ENCODE measurements at regions not wholly inside any gene's neighbourhood (a gene's known extent, or its start where the extent isn't known, plus 50 kb on each side); places are given as distances from the start of the nearest gene placed in this dataset.

DNA sequence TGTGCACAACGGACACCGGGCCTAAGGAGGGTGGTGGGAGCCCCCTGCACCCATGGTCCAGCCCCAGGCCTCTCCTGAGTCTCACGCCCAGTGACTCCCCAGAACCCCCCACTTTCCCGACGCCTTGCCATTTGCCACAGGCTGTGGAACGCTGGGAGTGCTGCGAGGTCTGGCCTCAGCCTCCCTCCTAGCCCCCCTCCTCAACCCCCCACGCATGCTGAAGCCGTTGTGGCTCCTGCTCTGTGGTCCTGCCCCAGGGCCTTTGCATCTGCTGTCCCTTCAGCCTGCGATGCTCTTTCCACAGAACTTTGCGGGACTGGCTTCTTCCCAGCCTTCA is 226.0 kb upstream of the GSE1 start:
- TF ChIP-seq, protein P1, sequence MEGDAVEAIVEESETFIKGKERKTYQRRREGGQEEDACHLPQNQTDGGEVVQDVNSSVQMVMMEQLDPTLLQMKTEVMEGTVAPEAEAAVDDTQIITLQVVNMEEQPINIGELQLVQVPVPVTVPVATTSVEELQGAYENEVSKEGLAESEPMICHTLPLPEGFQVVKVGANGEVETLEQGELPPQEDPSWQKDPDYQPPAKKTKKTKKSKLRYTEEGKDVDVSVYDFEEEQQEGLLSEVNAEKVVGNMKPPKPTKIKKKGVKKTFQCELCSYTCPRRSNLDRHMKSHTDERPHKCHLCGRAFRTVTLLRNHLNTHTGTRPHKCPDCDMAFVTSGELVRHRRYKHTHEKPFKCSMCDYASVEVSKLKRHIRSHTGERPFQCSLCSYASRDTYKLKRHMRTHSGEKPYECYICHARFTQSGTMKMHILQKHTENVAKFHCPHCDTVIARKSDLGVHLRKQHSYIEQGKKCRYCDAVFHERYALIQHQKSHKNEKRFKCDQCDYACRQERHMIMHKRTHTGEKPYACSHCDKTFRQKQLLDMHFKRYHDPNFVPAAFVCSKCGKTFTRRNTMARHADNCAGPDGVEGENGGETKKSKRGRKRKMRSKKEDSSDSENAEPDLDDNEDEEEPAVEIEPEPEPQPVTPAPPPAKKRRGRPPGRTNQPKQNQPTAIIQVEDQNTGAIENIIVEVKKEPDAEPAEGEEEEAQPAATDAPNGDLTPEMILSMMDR (IDR thresholded peaks at IDR 0.05; ENCODE audit: insufficient read depth, low read depth, low read length): no peak
- no peak for TF ChIP-seq EZH2 (IDR thresholded peaks at IDR 0.05; ENCODE audit: insufficient read depth, low read length)
